ENCODE measurements at regions not wholly inside any gene's neighbourhood (a gene's known extent, or its start where the extent isn't known, plus 50 kb on each side); places are given as distances from the start of the nearest gene placed in this dataset.

- no peak for DNase-seq
- no peak overlapping the region for H3K9ac ChIP-seq (ENCODE audit: low read depth in 2 of 2, low read length in 2 of 2)
- no peaks in the 10 kb centered on the region for H3K36me3 ChIP-seq
- H3K27ac ChIP-seq: no peak overlapping the region
- H3K27me3 ChIP-seq: no peaks in the 10 kb centered on the region
- no peak overlapping the region for H3K4me3 ChIP-seq
- H3K4me1 ChIP-seq: no peaks in the 10 kb centered on the region
- intact Hi-C loops (cut with DNase I): no loop called here
- TF ChIP-seq CTCF (IDR thresholded peaks at IDR 0.05): no peak
- H3K9me3 ChIP-seq: no peaks in the 10 kb centered on the region
These were observed 210.7 kb upstream of the RGMA start for GRCh38 chr15:93299675-93300074.

GRCh38 chr15:93298901-93299300, 209.9 kb upstream of the RGMA start:
- Histone ChIP-seq H3K9me3 (no peaks in the 10 kb centered on the region), H3K9ac (ENCODE audit: low read depth in 2 of 2, low read length in 2 of 2) (no peak overlapping the region), H3K4me1 (no peaks in the 10 kb centered on the region), H3K27me3 (no peaks in the 10 kb centered on the region), H3K27ac (no peak overlapping the region), H3K4me3 (no peak overlapping the region), H3K36me3 (no peaks in the 10 kb centered on the region)
- DNase-seq: no peak
- intact Hi-C loops (cut with DNase I): no loop called here
- TF ChIP-seq CTCF (IDR thresholded peaks at IDR 0.05): no peak

- intact Hi-C loops (cut with DNase I): no loop called here
- DNase-seq: no peak
- H3K9me3 ChIP-seq: no peaks in the 10 kb centered on the region
- H3K27me3 ChIP-seq: no peaks in the 10 kb centered on the region
- TF ChIP-seq CTCF (IDR thresholded peaks at IDR 0.05): no peak
- H3K27ac ChIP-seq: no peak overlapping the region
- H3K4me3 ChIP-seq: no peak overlapping the region
- H3K4me1 ChIP-seq: no peaks in the 10 kb centered on the region
- H3K36me3 ChIP-seq: no peaks in the 10 kb centered on the region
- H3K9ac ChIP-seq (ENCODE audit: low read depth in 2 of 2, low read length in 2 of 2): no peak overlapping the region
These were observed 207.9 kb upstream of the RGMA start for GRCh38 chr15:93296759-93297500.

- Histone ChIP-seq H3K9me3 (no peaks in the 10 kb centered on the region), H3K27ac (no peak overlapping the region), H3K27me3 (no peaks in the 10 kb centered on the region), H3K9ac (ENCODE audit: low read depth in 2 of 2, low read length in 2 of 2) (no peak overlapping the region), H3K4me1 (no peaks in the 10 kb centered on the region), H3K36me3 (no peaks in the 10 kb centered on the region), H3K4me3 (no peak overlapping the region)
- no peak for TF ChIP-seq CTCF (IDR thresholded peaks at IDR 0.05)
- intact Hi-C loops (cut with DNase I): no loop called here
- DNase-seq: no peak
These were observed 205.9 kb upstream of the RGMA start for GRCh38 chr15:93294896-93295295.

GRCh38 chr15:93294066-93294465, 205.1 kb upstream of the RGMA start:
- DNase-seq: no peak

More at GRCh38 chr15:93294066-93294465, 205.1 kb upstream of the RGMA start:
- Histone ChIP-seq H3K27me3 (no peaks in the 10 kb centered on the region), H3K4me3 (no peak overlapping the region), H3K9me3 (no peaks in the 10 kb centered on the region), H3K4me1 (no peaks in the 10 kb centered on the region), H3K27ac (no peak overlapping the region), H3K9ac (ENCODE audit: low read depth in 2 of 2, low read length in 2 of 2) (no peak overlapping the region), H3K36me3 (no peaks in the 10 kb centered on the region)
- no peak for TF ChIP-seq CTCF (IDR thresholded peaks at IDR 0.05)
- intact Hi-C loops (cut with DNase I): no loop called here
